ENCODE measurements at regions not wholly inside any gene's neighbourhood (a gene's known extent, or its start where the extent isn't known, plus 50 kb on each side); places are given as distances from the start of the nearest gene placed in this dataset.

GRCh38 chr4:184309241-184310170, 91.8 kb upstream of the ENPP6 start:
- no peak for TF ChIP-seq CTCF (IDR thresholded peaks at IDR 0.05; ENCODE audit: insufficient read depth, low read depth, low read length)
- Histone ChIP-seq H3K4me3 (ENCODE audit: low read depth, low read length) (no peak overlapping the region), H3K27me3 (ENCODE audit: control insufficient read depth, insufficient read depth, low read length) (peaks cover 2% of the 10 kb centered on the region; the same call in 1 of the 2 replicates), H3K36me3 (ENCODE audit: control insufficient read depth, insufficient read depth, low read length) (no peaks in the 10 kb centered on the region)
- ChIA-PET POLR2A (no interaction called here), CTCF (interaction anchor here (1.2 kb wide), 1 partner anchor 10 kb away, joined by 3 read pairs; no protein-coding TSS in a partner anchor)
- DNase-seq (ENCODE audit: low read depth), result no peak

DNA sequence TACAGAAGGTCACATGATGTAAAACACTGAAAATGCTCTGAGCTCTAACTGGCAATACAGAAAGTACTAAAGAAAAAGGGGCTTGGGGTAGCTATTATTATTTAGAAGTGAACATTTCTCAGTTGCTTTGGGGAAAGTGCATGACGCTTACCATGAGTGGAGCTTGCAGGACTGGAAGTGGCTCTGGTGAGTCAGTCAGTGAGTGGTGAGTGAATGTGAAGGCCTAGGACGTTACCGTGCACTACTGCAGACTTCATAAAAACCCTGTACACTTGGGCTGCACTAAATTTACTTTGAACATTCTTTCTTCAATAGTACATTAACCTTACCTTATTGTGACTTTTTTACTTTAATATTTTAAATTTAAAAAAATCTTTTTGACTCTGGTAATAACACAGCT, 89.3 kb upstream of the ENPP6 start:
- H3K27me3 ChIP-seq (ENCODE audit: control insufficient read depth, insufficient read depth, low read length), result no peaks in the 10 kb centered on the region
- no peaks in the 10 kb centered on the region for H3K36me3 ChIP-seq (ENCODE audit: control insufficient read depth, insufficient read depth, low read length)
- ChIA-PET POLR2A (interaction anchor here (0.6 kb wide), 1 partner anchor 168 kb away, joined by 4 read pairs; the partner anchor contains the start of gene IRF2), CTCF (interaction anchor here (1.1 kb wide), 1 partner anchor 14 kb away, joined by 3 read pairs; no protein-coding TSS in a partner anchor)
- DNase-seq (ENCODE audit: low read depth), result no peak
- H3K4me3 ChIP-seq (ENCODE audit: low read depth, low read length), result no peak overlapping the region
- TF ChIP-seq CTCF (IDR thresholded peaks at IDR 0.05; ENCODE audit: insufficient read depth, low read depth, low read length), result no peak

DNA sequence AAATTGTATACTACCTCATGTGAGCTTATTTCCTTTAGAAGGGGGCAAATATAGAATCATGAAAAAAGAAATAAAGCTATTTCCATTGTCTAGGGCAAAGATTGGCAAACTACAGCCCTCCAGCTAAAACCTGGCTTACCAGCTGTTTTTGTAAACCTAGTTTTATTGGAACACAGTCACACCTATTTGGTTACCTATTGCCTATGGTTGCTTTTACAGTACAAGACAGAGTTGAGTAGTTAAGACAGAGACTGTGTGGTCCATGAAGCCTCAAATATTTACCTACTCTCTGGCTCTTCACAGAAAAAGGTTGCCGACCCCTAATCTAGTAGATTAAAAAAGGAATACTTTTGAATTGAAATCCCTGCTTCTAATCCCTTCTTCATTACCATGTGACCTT, 88.8 kb upstream of the ENPP6 start:
- ChIA-PET POLR2A (no interaction called here), CTCF (interaction anchor here (1.1 kb wide), 1 partner anchor 14 kb away, joined by 3 read pairs; no protein-coding TSS in a partner anchor)
- no peak for DNase-seq (ENCODE audit: low read depth)
- H3K27me3 ChIP-seq (ENCODE audit: control insufficient read depth, insufficient read depth, low read length), result no peaks in the 10 kb centered on the region
- no peaks in the 10 kb centered on the region for H3K36me3 ChIP-seq (ENCODE audit: control insufficient read depth, insufficient read depth, low read length)
- H3K4me3 ChIP-seq (ENCODE audit: low read depth, low read length), result no peak overlapping the region
- TF ChIP-seq CTCF (IDR thresholded peaks at IDR 0.05; ENCODE audit: insufficient read depth, low read depth, low read length), result no peak

DNA sequence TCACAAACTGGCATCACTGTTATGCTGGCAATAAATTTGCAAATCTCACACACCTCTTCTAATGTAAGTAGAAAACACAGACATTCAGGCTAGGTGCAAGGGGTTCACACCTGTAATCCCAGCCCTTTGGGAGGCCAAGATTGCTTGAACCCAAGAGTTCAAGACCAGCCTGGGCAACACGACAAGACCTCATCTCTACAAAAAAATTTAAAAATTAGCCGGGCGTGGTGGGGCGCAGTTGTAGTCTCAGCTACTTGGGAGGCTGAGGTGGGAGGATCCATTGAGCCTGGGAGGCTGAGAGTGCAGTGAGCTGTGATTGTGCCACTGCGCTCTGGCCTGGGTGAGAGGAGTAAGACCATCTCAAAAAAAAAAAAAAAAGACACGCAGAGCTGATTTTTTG, 83.1 kb upstream of the ENPP6 start:
- Histone ChIP-seq H3K36me3 (ENCODE audit: control insufficient read depth, insufficient read depth, low read length) (no peaks in the 10 kb centered on the region), H3K27me3 (ENCODE audit: control insufficient read depth, insufficient read depth, low read length) (no peaks in the 10 kb centered on the region; the same call in 1 of the 2 replicates), H3K4me3 (ENCODE audit: low read depth, low read length) (no peak overlapping the region)
- TF ChIP-seq CTCF (IDR thresholded peaks at IDR 0.05; ENCODE audit: insufficient read depth, low read depth, low read length), result no peak
- ChIA-PET POLR2A (no interaction called here), CTCF (interaction anchor here (1.2 kb wide), 1 partner anchor 11 kb away, joined by 3 read pairs; no protein-coding TSS in a partner anchor)
- no peak for DNase-seq (ENCODE audit: low read depth)

- H3K27me3 ChIP-seq (ENCODE audit: control insufficient read depth, insufficient read depth, low read length), result no peaks in the 10 kb centered on the region; the same call in 1 of the 2 replicates
- no peak overlapping the region for H3K4me3 ChIP-seq (ENCODE audit: low read depth, low read length)
- POLR2A ChIA-PET, result no interaction called here
- H3K36me3 ChIP-seq (ENCODE audit: control insufficient read depth, insufficient read depth, low read length), result no peaks in the 10 kb centered on the region
- CTCF ChIA-PET, result interaction anchor here (0.7 to 1.2 kb wide), 2 partner anchors 11 to 34 kb away, joined by 3 read pairs; no protein-coding TSS in a partner anchor
- no peak for TF ChIP-seq CTCF (IDR thresholded peaks at IDR 0.05; ENCODE audit: insufficient read depth, low read depth, low read length)
- no peak for DNase-seq (ENCODE audit: low read depth)
Observed at GRCh38 chr4:184298254-184298653, 80.6 kb upstream of the ENPP6 start.
